AG04449 (cell line): ENCODE measurements at regions not wholly inside any gene's neighbourhood (a gene's known extent, or its start where the extent isn't known, plus 50 kb on each side); places are given as distances from the start of the nearest gene placed in this dataset.

Experiments
- CTCF ChIA-PET: fragments of 350-600 bp; formaldehyde crosslinking; extraction: SDS; loops from one replicate; lab custom pipeline; 2021; ENCODE audit warnings: antibody characterized with exemption; lab: Yijun Ruan, JAX
- POLR2A ChIA-PET: fragments of 400-600, 350-600 bp; formaldehyde crosslinking; extraction: SDS; loops from one replicate; lab custom pipeline; 2020; ENCODE audit warnings: antibody characterized with exemption, inconsistent platforms; lab: Yijun Ruan, JAX
- DNase-seq: peaks from one replicate; pipeline ENCODE4 v3.0.0-alpha.2; 2010; ENCODE audit warnings: low read depth, low spot score
- H3K4me3 ChIP-seq: 2 replicates; pipeline ENCODE4 v1.5.1; 2011; ENCODE audit warnings: low read depth, mild to moderate bottlenecking, control low read depth, low read length
- TF ChIP-seq, protein P1 (sequence below): IDR thresholded peaks from one replicate; pipeline ENCODE4 v1.5.1; 2011; ENCODE audit warnings: mild to moderate bottlenecking, moderate library complexity, low read length, control low read depth, inconsistent platforms; ENCODE audit not compliant: insufficient read depth; ENCODE audit errors: missing control alignments

DNA sequence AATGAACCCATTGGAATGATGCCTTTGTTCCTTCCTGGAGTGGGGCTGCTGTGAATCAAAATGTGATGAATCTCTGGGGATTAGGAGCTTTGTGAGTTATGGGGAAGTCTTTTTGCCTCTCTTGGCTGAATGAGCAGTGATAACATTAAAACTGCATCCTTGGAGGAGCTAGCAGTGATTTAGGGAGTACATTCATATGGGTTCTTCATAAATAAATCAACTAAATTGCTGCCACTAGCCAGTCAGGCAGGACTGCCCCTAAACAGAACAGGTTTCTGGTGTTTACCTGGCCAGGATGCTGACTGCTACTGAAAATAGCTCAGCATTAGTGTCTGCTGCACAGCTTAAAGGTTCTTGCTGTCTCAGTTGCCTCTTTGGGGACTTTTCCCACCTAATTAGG lies 244.5 kb upstream of the MEX3C start:
- POLR2A ChIA-PET: no interaction called here
- no peak for DNase-seq
- TF ChIP-seq, protein P1, sequence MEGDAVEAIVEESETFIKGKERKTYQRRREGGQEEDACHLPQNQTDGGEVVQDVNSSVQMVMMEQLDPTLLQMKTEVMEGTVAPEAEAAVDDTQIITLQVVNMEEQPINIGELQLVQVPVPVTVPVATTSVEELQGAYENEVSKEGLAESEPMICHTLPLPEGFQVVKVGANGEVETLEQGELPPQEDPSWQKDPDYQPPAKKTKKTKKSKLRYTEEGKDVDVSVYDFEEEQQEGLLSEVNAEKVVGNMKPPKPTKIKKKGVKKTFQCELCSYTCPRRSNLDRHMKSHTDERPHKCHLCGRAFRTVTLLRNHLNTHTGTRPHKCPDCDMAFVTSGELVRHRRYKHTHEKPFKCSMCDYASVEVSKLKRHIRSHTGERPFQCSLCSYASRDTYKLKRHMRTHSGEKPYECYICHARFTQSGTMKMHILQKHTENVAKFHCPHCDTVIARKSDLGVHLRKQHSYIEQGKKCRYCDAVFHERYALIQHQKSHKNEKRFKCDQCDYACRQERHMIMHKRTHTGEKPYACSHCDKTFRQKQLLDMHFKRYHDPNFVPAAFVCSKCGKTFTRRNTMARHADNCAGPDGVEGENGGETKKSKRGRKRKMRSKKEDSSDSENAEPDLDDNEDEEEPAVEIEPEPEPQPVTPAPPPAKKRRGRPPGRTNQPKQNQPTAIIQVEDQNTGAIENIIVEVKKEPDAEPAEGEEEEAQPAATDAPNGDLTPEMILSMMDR: no peak
- CTCF ChIA-PET: no interaction called here
- H3K4me3 ChIP-seq: no peak overlapping the region

DNA sequence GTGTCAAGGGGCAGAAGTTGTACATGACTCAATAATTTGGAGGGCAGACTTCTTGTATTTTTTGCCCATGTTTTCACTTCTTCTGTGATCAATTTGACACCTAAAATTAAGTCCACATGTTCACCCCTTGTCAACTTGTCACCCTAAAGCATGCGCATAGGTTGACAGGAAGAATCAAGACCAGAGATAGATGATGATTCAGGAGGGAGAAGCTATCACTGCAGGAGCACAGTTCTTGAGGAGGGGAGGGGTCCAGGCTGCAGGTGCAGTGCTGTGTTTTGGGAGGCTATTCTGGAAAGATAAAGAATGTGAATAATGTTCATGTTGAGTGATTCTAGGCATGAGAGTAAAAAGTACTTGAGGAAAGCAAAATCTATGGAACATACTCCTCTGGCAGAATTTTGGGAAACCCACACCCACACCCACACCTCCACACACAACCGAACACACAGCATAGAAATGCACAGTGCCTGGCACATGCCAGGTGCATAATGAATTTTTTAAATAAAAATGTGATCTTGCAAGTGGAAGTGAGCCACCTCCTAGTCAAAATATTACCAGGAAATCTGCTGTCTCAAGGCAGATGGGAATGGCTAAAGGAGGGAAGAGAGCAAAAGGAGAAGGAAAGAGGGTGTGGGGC lies 249.2 kb upstream of the MEX3C start:
- CTCF ChIA-PET: no interaction called here
- POLR2A ChIA-PET: no interaction called here
- no peak overlapping the region for H3K4me3 ChIP-seq
- no peak for DNase-seq
- TF ChIP-seq, protein P1: no peak

DNA sequence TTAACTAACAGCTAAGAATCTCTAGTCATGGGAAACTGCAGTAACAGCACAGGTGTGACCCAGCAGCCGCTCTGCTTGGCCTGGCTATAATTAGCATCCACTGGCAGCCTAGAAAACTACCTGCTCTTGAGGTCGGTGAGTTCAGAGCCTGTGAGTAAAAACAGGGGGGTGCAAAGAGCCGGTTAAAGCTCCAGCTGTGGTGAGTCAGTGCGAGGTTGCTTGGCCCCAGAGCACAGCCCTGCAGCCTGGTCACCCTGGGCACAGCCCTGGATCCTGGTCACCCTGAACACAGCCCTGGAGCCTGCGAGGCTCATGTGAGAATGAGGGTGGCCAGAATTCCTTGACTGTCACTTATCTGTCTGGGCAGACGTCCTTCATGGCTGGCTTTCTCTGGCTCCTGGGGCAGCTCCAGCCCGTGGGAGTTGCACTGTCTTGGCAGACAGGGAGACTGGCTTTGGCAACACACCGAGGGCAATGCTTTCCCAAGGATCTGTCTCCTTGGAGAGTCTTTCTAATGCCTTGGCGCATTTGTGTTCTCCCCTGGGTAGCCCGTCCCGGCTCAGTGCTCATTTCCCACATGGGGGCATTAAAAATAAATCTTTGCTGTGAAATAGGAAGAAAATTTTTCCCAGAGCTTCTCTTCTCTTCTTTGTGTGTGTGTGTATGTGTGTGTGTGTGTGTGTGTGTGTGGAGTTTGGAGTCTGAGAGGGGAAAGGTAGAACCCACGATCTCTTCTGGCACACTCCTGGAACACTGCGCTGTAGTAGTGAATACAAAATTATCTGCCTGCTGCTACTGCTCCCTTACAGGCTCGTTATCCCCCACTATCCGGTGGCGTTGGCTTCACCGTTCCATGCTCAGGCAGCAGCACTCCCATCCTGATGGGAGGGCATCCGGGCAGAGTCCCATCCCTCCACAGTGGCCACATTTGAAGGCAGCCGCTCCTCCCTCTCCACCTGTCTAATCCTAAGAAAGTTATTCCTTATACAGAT lies 250.2 kb upstream of the MEX3C start:
- POLR2A ChIA-PET: no interaction called here

DNA sequence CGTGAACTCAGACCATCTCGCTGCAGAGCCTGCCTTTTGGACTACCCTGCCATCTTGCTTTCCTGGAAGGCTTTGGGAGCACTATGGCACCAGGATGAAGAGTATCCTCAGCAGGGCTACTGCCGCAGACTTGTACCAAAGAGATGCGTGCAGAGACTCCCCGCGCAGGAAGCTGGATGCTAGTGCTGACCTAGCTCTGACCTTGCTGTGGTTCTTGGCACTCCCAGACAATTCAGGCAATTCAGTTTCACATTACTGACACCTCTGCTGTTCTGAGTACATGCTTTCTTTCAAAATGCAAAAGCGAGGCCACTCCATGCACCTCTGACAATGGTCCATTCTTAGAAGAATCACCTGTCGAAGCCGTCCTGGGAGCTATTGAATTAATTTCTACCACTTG lies 251.5 kb upstream of the MEX3C start:
- no peak overlapping the region for H3K4me3 ChIP-seq
- CTCF ChIA-PET: no interaction called here
- POLR2A ChIA-PET: no interaction called here
- TF ChIP-seq, protein P1: no peak
- no peak for DNase-seq

More for the DNA sequence above, 250.2 kb upstream of the MEX3C start:
- CTCF ChIA-PET: no interaction called here
- H3K4me3 ChIP-seq: no peak overlapping the region
- TF ChIP-seq, protein P1: no peak
- DNase-seq: no peak

DNA sequence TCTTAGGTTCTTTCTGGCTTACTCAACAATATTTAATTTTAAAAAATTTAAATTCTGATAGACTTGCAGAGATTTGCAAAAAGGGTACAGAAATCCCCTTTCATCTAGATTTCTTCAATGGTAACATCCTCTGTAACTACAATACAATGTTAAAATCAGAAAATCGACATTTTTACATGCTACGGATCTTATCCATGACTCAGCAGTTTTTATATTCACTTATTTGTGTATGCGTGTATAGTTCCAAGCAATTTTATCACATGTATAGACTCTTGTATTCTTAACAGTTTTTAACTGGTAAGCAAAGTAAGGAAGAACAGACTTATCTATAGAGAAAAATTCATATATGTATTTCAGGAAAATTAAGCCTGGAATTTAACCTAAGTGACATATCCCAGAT lies 256.1 kb upstream of the MEX3C start:
- TF ChIP-seq, protein P1: no peak
- ChIA-PET CTCF (no interaction called here), POLR2A (no interaction called here)
- DNase-seq: no peak
- no peak overlapping the region for H3K4me3 ChIP-seq

DNA sequence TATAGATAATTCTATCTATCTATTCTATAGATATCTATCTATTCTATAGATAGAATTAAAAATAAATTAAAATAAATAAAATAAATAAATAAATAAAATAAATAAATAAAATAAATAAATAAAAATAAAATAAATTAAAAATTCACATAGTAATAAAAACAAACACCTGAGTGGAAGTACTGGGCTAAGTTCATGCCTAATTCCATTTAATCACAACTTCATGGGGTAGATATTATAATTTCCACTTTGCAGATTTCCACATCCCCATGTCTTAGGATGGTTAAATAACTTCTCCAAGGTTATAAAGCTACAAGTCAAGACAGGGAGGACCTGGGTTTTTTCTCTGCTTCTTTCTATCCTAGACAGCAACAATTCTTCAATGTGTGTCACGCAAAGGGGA lies 261.4 kb upstream of the MEX3C start:
- no peak for DNase-seq
- TF ChIP-seq, protein P1: no peak
- no peak overlapping the region for H3K4me3 ChIP-seq
- POLR2A ChIA-PET: no interaction called here
- CTCF ChIA-PET: no interaction called here
